NCI-H128 (cell line): ENCODE measurements at regions not wholly inside any gene's neighbourhood (a gene's known extent, or its start where the extent isn't known, plus 50 kb on each side); places are given as distances from the start of the nearest gene placed in this dataset.

Experiments used
- DNase-seq: peaks from one replicate; lab custom pipeline; 2025; ENCODE audit not compliant: unreplicated experiment; lab: John Stamatoyannopoulos, UW

GRCh38 chr9:80062567-80062966 lies 490.8 kb downstream of the TLE4 start:
- no peak for DNase-seq

- DNase-seq: no peak
Observed at GRCh38 chr9:80061940-80062339, 490.2 kb downstream of the TLE4 start.

DNA sequence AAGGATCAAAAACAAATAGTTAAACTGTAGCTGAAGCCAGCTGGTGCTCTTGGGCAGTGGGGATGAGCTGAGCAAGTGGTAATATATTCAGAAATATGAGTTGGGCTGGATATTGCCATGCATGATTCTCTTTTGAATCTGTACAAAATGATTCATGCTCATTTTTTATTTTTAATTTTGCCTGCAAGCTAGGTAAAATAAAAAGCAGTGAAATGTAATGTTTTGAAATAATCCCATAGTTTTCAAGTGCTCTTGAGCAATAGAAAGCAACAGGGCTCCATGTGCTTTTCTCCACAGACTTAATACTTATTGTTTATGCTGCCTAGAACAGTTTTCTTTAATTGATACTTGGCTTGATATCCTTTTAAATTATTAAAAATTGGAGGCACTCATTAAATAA lies 489.3 kb downstream of the TLE4 start:
- no peak for DNase-seq

GRCh38 chr9:80059979-80060378 lies 488.2 kb downstream of the TLE4 start:
- no peak for DNase-seq

DNA sequence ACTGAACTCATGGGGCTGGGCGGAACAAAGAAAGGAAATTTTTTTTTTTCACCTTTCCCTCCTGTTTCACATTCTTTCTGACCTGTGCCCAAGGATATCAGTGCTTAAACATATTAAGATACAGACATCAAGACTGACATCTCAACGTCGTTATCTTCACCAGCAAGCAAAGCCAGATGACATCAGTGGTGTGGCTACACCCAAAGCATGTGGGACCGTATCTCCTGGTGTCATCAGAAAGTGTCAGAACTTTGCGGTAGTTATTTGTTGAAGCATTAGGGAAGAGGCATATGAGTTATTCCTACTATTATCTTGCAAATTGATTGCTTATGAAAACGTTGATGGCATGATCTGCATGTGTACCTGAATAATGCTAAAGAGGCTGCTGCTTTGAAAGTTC lies 487.4 kb downstream of the TLE4 start:
- no peak for DNase-seq

- no peak for DNase-seq
Observed at GRCh38 chr9:80052830-80053229, 481.1 kb downstream of the TLE4 start.

GRCh38 chr9:80049096-80049782 lies 477.5 kb downstream of the TLE4 start:
- DNase-seq: no peak

- DNase-seq: no peak
Observed at GRCh38 chr9:80046481-80046880, 474.7 kb downstream of the TLE4 start.

DNA sequence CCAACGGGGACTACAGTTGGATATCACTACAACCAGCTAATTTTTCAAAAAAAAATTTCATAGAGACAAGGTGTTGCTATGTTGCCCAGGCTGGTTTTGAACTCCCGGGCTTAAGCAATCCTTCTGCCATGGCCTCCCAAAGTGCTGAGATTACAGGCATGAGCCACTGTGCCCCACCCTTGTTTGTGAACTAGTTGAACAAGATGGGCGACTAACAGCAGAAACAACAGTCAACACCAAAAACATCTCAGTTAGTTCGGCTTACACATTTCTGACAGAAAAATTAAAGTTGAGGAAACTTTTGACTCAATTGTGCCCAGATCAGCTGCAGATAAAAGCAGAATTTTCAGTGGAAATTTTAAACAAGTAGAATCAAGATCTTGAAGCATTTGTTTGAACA lies 470.1 kb downstream of the TLE4 start:
- DNase-seq: no peak

DNA sequence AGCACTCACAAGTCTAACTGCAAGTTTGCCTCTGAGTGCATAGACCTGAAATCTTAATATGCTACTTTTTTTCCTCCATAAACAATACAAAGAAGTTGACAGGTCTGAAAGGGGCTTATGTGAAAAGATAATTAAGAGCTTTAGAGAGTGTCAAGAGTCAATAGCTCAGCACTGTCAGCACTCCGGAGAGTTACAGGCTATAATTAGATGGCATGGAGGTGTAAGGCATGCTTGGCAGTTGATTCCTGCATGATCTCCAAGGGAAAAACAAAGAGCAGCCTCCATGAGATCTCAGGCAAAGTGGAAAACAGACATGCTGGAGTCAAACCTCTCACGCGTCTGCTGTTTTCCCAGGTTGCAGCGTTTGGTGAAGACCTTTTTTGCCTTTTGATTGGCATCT lies 468.7 kb downstream of the TLE4 start:
- DNase-seq: no peak

GRCh38 chr9:80030801-80031200 lies 459.0 kb downstream of the TLE4 start:
- DNase-seq: no peak

DNA sequence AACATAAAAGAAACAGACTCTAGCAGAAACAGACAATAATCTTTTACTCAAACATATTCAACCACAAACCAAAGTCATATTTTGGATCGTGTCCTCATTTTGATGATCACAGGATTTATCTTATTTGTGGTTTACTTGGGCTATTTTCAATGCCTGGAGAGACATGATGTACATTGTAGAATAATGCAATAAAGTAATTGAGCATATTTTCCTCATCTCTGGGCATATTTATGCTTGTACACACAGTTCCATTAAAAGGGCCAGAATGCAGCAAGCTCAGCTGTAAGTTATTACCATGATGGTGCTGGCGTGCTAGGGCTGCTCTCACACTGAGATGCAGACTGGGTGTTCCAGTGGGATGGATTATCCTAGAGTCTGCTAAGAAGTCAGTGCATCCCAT lies 456.7 kb downstream of the TLE4 start:
- no peak for DNase-seq

DNA sequence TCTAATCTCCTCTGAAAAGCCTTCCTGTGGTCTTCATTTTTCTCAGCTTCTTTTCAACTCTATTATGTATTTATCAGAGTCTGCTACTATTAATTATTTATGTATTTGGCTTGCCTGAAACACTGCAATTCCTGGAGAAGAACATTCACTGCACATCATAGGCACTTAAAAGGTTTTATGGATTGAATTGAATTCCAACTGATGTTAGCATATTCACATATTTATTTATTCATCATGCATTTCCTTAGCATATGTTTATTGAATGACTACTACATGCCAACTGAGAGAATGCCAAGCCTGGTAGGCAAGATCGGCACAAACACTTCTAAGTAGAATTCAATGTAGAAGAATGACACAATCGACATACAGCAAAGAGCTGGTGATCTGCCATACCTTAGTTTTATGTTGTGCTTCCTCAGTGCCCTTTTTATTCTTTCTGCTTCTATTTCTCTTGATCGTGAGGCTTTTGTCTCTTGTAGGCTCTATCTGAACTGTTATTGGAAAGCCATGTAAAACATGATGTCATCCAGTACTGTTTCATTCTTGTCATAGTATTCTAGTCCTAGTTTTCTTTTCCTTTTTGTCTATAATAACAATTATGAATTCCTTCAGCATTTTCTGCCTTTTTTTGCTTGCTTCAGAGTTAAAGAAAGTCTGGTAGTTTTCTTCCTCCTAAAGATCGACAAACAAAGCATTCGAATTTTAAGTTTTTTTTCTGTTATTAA lies 454.2 kb downstream of the TLE4 start:
- no peak for DNase-seq

DNA sequence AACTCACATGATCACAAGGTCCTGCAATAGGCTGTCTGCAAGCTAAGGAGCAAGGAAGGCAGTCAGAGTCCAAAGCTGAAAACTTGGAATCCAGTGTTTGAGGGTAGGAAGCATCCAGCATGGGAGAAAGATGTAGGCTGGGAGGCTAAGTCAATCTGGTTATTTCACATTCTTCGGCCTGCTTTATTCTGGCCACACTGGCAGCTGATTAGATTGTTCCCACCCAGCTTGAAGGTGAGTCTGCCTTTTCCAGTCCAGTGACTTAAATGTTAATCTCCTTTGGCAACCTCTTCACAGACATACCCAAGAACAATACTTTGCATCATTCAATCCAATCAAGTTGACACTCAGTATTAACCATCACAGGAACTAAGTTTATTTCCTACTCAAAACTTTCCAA lies 453.4 kb downstream of the TLE4 start:
- no peak for DNase-seq

- no peak for DNase-seq
Observed at GRCh38 chr9:80020530-80020929, 448.8 kb downstream of the TLE4 start.

DNA sequence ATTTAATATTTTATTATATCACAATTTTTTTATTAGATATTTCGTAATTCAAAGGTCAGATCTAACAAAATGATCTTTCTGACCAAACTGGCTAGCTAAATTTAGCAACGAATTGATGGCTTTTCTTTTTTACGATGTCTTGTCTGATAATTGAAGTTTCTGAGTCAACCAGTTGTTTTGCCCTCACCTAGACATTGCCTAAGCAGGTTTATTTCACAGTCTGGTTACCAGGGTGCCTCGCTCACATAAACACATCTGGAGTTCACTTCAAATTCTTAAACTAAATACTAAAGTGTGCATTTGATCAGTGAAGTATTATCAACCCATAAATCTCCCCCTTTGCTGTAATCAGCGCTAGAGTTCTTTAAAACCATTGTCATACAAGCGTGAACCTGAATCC lies 448.3 kb downstream of the TLE4 start:
- DNase-seq: no peak

GRCh38 chr9:80013891-80014290 lies 442.1 kb downstream of the TLE4 start:
- no peak for DNase-seq

- DNase-seq: no peak
Observed at GRCh38 chr9:80012557-80013330, 441.0 kb downstream of the TLE4 start.

- no peak for DNase-seq
Observed at GRCh38 chr9:80009204-80009603, 437.4 kb downstream of the TLE4 start.

DNA sequence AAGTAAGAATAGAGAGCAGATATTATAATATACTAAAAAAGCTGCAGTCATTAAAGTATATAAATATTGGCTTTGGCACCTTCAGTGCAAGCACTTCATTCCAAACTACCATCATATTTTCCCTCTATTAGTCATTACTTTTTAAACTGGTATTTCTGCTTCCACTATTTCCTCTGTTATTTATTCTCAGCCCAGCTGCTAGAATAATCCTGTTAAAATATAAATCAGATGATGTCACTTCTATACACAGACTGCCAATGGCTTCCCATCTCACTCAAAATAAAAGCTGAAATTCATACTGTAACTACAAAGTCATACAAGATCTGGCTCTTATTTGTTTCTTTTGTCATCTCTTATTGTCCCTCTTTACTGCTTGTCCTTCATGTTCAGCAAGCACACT lies 432.9 kb downstream of the TLE4 start:
- DNase-seq: no peak

- DNase-seq: no peak
Observed at GRCh38 chr9:79990536-79990935, 418.8 kb downstream of the TLE4 start.

DNA sequence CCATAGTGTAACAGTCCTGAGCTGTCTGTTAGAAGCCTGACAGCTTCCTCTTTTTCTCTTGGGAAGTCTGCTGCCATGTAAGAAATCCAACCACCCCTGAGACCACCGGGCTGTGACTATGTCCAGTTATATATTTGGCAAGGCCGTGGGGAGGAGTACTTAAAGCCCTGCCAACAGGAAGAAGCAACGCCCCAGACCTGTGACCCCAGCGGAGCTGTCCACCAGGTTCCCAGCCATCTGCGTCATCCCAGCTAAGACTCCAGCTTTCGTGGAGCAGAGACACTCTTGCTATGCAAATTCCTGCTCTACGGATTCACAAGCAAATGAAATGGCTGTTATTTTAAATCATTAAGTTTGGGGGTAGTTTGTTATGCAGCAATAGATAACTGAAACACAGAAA lies 417.3 kb downstream of the TLE4 start:
- DNase-seq: no peak
